ENCODE measurements at regions not wholly inside any gene's neighbourhood (a gene's known extent, or its start where the extent isn't known, plus 50 kb on each side); places are given as distances from the start of the nearest gene placed in this dataset.

GRCh38 chr1:189435398-189435797 lies 1042.3 kb downstream of the BRINP3 start:
- no peaks in the 10 kb centered on the region for H3K9me3 ChIP-seq (ENCODE audit: control insufficient read depth in 4 of 4, low read length in 3 of 4)
- no peak for TF ChIP-seq NR2F2 (IDR thresholded peaks at IDR 0.05)
- TF ChIP-seq YY1 (IDR thresholded peaks at IDR 0.05): no peak
- TF ChIP-seq, protein P1, sequence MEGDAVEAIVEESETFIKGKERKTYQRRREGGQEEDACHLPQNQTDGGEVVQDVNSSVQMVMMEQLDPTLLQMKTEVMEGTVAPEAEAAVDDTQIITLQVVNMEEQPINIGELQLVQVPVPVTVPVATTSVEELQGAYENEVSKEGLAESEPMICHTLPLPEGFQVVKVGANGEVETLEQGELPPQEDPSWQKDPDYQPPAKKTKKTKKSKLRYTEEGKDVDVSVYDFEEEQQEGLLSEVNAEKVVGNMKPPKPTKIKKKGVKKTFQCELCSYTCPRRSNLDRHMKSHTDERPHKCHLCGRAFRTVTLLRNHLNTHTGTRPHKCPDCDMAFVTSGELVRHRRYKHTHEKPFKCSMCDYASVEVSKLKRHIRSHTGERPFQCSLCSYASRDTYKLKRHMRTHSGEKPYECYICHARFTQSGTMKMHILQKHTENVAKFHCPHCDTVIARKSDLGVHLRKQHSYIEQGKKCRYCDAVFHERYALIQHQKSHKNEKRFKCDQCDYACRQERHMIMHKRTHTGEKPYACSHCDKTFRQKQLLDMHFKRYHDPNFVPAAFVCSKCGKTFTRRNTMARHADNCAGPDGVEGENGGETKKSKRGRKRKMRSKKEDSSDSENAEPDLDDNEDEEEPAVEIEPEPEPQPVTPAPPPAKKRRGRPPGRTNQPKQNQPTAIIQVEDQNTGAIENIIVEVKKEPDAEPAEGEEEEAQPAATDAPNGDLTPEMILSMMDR (IDR thresholded peaks at IDR 0.05; ENCODE audit: low read depth, low read length, missing input control): no peak
- TF ChIP-seq, protein P2, sequence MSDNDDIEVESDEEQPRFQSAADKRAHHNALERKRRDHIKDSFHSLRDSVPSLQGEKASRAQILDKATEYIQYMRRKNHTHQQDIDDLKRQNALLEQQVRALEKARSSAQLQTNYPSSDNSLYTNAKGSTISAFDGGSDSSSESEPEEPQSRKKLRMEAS (IDR thresholded peaks at IDR 0.05): no peak
- no peak for TF ChIP-seq HNF4A (conservative IDR thresholded peaks at IDR 0.05)
- no peak for TF ChIP-seq TAF1 (conservative IDR thresholded peaks at IDR 0.05)
- TF ChIP-seq FOXA1 (IDR thresholded peaks at IDR 0.05): no peak
- no peak for TF ChIP-seq RAD21 (IDR thresholded peaks at IDR 0.05)
- no peak for TF ChIP-seq JUND (IDR thresholded peaks at IDR 0.05)
- TF ChIP-seq REST (IDR thresholded peaks at IDR 0.05): no peak
- no peak for TF ChIP-seq RXRA (IDR thresholded peaks at IDR 0.05)
- no peak for TF ChIP-seq ATF3 (IDR thresholded peaks at IDR 0.05)
- TF ChIP-seq FOXA2 (IDR thresholded peaks at IDR 0.05): no peak
- no peaks in the 10 kb centered on the region for H3K4me1 ChIP-seq (ENCODE audit: control insufficient read depth in 4 of 4, insufficient read depth in 4 of 4, low read length in 3 of 4)
- no peaks in the 10 kb centered on the region for H3K36me3 ChIP-seq (ENCODE audit: control insufficient read depth in 4 of 4, insufficient read depth in 3 of 4, low read depth in 1 of 4, low read length in 3 of 4)
- H3K4me3 ChIP-seq (ENCODE audit: low read depth in 1 of 3, low read length in 3 of 3): no peak overlapping the region
- no peak for DNase-seq (ENCODE audit: low spot score)
- no peak overlapping the region for H3K9ac ChIP-seq (ENCODE audit: low read depth in 1 of 2, low read length in 2 of 2)
- H3K27me3 ChIP-seq (ENCODE audit: control insufficient read depth in 4 of 4, insufficient read depth in 4 of 4, low read length in 3 of 4): no peaks in the 10 kb centered on the region
- no peak overlapping the region for H3K27ac ChIP-seq (ENCODE audit: low read depth in 1 of 2, low read length in 2 of 2)

GRCh38 chr1:189438808-189439207 lies 1038.9 kb downstream of the BRINP3 start:
- Histone ChIP-seq H3K9me3 (ENCODE audit: control insufficient read depth in 4 of 4, low read length in 3 of 4) (no peaks in the 10 kb centered on the region), H3K27me3 (ENCODE audit: control insufficient read depth in 4 of 4, insufficient read depth in 4 of 4, low read length in 3 of 4) (peaks cover 0 to 2% (median 0%) of the 10 kb centered on the region in 4 donors), H3K27ac (ENCODE audit: low read depth in 1 of 2, low read length in 2 of 2) (no peak overlapping the region), H3K36me3 (ENCODE audit: control insufficient read depth in 4 of 4, insufficient read depth in 3 of 4, low read depth in 1 of 4, low read length in 3 of 4) (no peaks in the 10 kb centered on the region), H3K4me1 (ENCODE audit: control insufficient read depth in 4 of 4, insufficient read depth in 4 of 4, low read length in 3 of 4) (no peaks in the 10 kb centered on the region), H3K9ac (ENCODE audit: low read depth in 1 of 2, low read length in 2 of 2) (no peak overlapping the region), H3K4me3 (ENCODE audit: low read depth in 1 of 3, low read length in 3 of 3) (no peak overlapping the region)
- no peak for TF ChIP-seq SP1 (IDR thresholded peaks at IDR 0.05)
- TF ChIP-seq, protein P2 (IDR thresholded peaks at IDR 0.05): no peak
- no peak for TF ChIP-seq JUND (IDR thresholded peaks at IDR 0.05)
- no peak for TF ChIP-seq FOXA1 (IDR thresholded peaks at IDR 0.05)
- TF ChIP-seq ATF3 (IDR thresholded peaks at IDR 0.05): no peak
- TF ChIP-seq REST (IDR thresholded peaks at IDR 0.05): no peak
- DNase-seq (ENCODE audit: low spot score): no peak
- WGBS: 49% methylated on average over 3 of the region's 3 CpGs

Data from liver (tissue), 8 donors.